ENCODE measurements at regions not wholly inside any gene's neighbourhood (a gene's known extent, or its start where the extent isn't known, plus 50 kb on each side); places are given as distances from the start of the nearest gene placed in this dataset.

GRCh38 chr2:71788601-71789240, 335.4 kb downstream of the DYSF start:
- TF ChIP-seq EZH2phosphoT487 (IDR thresholded peaks at IDR 0.05; ENCODE audit: low read depth) (no peak), CTCF (IDR thresholded peaks at IDR 0.05; ENCODE audit: low read depth, low read length) (no peak)
